ENCODE measurements at regions not wholly inside any gene's neighbourhood (a gene's known extent, or its start where the extent isn't known, plus 50 kb on each side); places are given as distances from the start of the nearest gene placed in this dataset.

GRCh38 chr18:69246027-69246426, 154.7 kb upstream of the DOK6 start:
- TF ChIP-seq, protein P1, sequence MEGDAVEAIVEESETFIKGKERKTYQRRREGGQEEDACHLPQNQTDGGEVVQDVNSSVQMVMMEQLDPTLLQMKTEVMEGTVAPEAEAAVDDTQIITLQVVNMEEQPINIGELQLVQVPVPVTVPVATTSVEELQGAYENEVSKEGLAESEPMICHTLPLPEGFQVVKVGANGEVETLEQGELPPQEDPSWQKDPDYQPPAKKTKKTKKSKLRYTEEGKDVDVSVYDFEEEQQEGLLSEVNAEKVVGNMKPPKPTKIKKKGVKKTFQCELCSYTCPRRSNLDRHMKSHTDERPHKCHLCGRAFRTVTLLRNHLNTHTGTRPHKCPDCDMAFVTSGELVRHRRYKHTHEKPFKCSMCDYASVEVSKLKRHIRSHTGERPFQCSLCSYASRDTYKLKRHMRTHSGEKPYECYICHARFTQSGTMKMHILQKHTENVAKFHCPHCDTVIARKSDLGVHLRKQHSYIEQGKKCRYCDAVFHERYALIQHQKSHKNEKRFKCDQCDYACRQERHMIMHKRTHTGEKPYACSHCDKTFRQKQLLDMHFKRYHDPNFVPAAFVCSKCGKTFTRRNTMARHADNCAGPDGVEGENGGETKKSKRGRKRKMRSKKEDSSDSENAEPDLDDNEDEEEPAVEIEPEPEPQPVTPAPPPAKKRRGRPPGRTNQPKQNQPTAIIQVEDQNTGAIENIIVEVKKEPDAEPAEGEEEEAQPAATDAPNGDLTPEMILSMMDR (IDR thresholded peaks at IDR 0.05; ENCODE audit: borderline replicate concordance, extremely low read depth, low read length, poor library complexity, severe bottlenecking), result no peak
- TF ChIP-seq EZH2 (IDR thresholded peaks at IDR 0.05; ENCODE audit: borderline replicate concordance, low read depth, low read length, severe bottlenecking), result no peak
